NCI-H146 (cell line): ENCODE measurements at regions not wholly inside any gene's neighbourhood (a gene's known extent, or its start where the extent isn't known, plus 50 kb on each side); places are given as distances from the start of the nearest gene placed in this dataset.
"Not testable (repeated sequence)": the region's sequence is repeated elsewhere in the genome, so short reads cannot be mapped to it uniquely, and the experiment has no call there.

Experiments used
- DNase-seq: peaks from one replicate; lab custom pipeline; 2025; lab: John Stamatoyannopoulos, UW

DNA sequence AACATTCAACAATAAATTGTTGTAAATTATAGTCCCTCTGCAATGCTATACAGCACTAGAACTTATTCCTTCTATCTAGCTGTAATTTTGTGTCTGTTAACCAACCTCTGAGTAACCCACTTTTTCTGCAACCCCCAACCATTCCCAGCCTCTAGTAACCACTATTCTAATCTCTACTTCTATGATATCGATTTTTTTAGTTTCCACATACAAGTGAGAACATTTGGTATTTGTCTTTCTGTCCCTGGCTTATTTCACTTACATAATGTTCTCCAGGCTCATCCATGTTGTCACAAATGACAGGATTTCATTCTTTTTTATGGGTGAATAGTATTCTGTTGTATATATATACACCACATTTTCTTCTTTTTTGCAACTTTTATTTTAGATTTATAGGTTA, 147.6 kb downstream of the MAIP1 start:
- DNase-seq = no peak

- DNase-seq = no peak
Measured at GRCh38 chr2:200104015-200104414, 148.6 kb downstream of the MAIP1 start.

- DNase-seq = no peak
Measured at GRCh38 chr2:200107514-200108217, 152.3 kb downstream of the MAIP1 start.

DNA sequence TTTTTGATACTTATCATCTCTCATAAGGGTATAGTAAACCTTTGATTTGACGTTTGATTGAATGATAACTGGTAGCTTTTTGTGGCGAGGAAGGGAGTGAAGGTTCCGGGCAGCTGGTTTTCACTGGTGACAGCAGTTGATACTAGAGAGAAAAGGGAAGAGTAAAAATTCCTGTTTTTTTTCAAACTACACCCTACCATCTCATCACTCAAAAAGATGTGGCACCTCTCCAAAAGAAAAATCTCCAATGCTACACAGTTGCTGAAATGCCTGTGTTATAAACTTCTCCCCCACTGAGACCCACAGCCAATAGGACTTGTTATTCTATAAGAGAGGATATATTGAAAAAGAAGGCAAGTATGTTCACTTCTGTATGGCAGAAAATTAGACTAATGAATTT, 154.0 kb downstream of the MAIP1 start:
- DNase-seq = no peak

DNA sequence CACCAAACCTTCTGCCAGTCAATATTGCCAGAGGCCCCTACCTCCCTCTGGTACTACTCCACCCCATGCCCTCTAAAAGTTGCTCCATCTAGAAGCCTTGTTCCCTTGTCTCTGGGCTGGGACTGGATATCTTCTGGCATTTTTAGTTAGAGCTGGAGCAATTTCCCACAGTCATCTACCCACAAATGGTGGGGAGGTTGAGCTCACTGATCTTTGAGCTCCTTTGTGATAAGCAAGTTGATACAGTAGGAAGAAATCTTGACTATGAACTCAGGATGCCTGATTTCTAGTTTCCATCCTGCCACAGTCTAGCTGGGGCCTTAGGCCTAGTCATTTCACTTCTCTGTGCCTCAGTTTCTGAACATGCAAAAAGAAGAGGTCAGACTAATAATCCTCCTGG, 155.0 kb downstream of the MAIP1 start:
- DNase-seq = no peak

DNA sequence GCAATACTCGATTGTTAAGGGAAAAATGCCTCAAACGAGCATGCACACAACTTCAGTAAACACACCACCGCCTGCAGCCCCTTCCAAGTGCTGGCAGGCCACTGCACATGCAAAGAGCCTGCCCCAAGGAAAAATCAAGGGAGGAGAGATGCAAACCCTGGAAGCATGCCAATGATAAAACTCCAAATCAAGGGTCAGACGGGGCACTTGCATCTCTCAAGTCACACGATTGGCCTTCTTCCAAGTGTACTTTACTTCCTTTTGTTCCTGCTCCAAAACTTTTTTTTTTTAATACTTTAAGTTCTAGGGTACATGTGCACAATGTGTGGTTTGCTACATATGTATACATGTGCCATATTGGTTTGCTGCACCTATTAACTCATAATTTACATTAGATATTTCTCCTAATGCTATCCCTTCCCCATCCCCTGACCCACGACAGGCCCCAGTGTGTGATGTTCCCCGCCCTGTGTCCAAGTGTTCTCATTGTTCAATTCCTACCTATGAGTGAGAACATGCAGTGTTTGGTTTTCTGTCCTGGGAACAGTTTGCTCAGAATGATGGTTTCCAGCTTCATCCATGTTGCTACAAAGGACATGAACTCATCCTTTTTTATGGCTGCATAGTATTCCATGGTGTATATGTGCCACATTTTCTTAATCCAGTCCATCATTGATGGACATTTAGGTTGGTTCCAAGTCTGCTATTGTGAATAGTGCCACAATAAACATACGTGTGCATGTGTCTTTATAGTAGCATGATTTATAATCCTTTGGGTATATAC, 157.8 kb downstream of the MAIP1 start:
- not testable (repeated sequence) for DNase-seq

DNA sequence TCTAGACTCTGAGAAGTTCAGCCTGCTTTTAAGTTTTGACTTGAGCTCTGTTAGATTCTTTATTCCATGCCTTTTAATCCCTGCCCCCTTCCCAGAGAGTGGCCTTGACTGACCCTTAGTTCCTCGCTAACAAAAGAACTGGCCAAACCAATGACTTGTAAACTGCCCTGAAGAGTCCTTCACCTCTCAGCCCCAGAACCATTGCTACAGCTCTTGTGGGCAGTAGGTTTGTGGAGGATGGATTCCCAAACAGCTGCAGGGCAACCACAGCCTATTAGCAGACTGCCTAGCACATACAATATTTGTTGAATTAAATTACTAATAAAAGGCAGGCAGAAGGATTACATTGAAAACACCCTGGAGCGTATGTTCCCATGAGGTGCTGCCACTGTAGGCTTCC, 163.9 kb downstream of the MAIP1 start:
- no peak for DNase-seq

DNA sequence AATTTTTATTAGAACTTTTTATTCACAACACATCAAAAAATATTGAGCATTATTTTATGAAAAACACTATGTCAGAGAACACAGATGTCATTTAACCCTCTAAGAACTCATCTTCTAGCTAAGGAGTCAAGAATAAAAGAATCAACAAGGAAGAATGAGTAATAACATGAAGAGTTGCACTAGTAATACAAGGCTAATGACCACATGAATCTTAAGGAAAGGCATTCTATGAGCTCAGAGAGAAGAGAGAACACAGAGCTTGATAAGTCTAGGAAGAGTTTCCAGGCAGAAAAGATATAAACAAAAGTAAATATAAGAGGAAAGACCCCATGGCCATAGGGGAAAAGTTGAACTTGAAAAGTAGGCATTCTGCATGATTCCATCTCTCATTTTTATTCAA, 166.5 kb downstream of the MAIP1 start:
- no peak for DNase-seq

GRCh38 chr2:200122683-200123082, 167.3 kb downstream of the MAIP1 start:
- no peak for DNase-seq

GRCh38 chr2:200124665-200125368, 169.4 kb downstream of the MAIP1 start:
- DNase-seq = not testable (repeated sequence)

DNA sequence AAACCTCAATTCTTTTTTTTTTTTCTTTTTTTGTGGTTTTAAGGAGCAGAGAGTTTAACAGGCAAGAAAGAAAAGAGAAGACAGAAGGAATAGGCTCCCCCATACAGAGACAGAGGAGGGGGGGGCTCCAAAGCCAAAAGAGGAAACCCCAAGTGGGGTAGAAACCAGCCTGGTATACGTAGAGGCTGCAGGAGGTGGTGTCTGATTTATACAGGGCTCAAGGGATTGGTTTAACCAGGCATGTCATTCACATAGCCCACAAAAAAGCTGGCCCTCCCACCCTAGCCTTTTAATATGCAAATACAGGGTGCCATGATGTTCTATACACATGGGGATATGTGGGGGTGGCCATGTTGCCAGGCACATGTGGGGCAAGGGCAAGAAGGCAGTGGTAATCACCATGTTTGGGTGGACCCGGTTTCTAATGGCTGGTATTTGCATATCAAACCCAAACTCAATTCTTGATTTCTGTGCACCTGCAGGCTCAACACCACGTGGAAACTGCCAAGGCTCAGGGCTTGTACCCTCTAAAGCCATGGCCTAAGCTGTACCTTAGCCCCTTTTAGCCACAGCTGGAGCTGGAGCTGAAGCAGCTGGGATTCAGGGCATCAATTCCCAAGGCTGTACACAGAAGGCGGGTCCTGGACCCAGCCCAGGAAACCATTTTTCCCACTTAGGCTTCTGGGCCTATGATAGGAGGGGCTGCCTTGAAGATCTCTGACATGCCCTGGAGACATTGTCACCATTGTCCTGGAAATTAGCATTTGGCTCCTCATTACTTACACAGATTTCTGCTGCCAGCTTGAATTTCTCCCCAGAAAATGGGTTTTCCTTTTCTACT, 170.3 kb downstream of the MAIP1 start:
- no peak for DNase-seq

DNA sequence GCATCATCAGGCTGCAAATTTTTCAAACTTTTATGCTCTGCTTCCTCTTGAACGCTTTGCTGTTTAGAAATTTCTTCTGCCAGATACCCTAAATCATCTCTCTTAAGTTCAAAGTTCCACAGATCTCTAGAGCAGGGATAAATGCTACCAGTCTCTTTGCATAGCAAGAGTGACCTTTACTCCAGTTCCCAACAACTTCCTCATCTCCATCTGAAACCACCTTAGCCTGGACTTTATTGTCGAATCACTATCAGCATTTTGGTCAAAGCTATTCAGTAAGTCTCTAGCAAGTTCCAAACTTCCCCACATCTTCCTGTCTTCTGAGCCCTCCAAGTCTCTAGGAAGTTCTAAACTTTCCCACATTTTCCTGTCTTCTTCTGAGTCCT, 170.9 kb downstream of the MAIP1 start:
- DNase-seq = not testable (repeated sequence)

- not testable (repeated sequence) for DNase-seq
Measured at GRCh38 chr2:200126680-200127079, 171.3 kb downstream of the MAIP1 start.

DNA sequence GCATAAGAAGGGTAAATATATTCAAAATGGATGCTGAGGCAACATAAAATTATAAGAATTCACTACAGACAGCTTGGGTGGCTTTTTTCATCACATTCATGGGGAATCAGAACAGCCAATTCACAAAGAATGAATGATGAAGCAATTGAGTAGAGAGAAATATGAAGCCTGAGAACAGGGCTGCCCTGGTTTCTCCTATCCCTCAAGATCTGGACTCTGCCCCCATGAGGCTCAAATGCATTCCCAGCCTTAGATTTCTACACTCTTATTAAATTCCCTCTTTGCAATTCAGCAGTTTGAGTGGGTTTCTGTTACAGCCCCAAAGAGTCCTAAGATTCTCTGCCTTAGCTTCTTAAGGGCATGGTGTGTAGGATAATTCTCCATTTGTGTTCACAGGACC, 172.5 kb downstream of the MAIP1 start:
- no peak for DNase-seq

DNA sequence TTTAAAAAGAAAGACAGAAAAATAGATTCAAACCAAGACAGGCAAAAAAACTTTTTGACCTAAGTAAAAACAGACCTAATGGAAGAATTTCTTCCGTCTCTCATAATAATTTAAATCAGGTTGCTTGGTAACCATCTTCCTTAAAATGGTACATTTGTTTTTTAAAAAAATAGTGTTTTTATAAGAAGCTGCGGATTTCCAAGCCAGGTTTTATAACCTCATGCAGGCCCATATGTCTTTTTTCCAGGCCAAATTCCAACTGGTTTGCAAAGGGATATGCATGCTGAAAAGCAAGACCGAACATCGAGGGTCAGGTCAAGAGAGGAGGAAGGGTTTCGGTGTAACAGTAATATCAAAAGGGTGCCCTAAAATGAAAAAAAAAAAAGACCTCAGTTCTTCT, 172.9 kb downstream of the MAIP1 start:
- DNase-seq = no peak

DNA sequence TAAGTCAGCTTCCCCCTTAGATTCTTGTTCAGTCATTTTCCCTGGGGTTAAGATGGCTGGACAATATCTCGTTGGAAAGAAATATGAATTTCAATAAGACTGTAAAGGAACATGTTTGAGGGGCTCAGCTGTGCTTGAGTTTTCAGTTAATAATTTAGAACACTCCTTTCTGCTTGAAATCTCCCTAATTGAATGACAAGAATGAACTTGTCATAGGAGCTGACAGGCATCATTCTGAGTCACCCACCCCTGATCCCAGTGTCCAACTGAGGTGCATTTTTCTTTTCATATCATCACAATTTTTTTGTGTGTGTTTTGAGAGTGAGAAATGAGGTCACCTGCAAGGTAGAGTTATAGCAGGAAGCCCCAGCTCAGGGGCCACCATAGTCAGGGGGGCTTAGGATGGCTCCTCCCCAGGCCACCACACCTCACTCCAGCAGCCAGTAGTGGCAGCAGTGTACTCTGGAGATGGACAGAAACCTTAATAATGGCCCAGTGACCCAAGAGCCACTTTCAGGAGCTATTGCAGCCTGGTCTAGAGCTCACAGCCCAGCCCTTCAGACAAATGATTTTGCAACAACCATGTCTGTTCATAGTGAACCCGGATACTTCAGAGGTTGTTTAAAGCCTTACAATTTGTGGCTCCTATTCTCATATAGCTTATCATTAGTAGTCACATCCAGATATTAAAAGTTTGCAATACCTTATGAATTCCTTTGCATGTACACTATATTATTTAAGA, 174.5 kb downstream of the MAIP1 start:
- DNase-seq = no peak

GRCh38 chr2:200130762-200131166, 175.4 kb downstream of the MAIP1 start:
- DNase-seq = peak; percentile 0

- no peak for DNase-seq
Measured at GRCh38 chr2:200131307-200131706, 175.2 kb upstream of the SPATS2L start.

GRCh38 chr2:200135082-200135481, 171.4 kb upstream of the SPATS2L start:
- no peak for DNase-seq

- no peak for DNase-seq
Measured at GRCh38 chr2:200136655-200137054, 169.8 kb upstream of the SPATS2L start.

DNA sequence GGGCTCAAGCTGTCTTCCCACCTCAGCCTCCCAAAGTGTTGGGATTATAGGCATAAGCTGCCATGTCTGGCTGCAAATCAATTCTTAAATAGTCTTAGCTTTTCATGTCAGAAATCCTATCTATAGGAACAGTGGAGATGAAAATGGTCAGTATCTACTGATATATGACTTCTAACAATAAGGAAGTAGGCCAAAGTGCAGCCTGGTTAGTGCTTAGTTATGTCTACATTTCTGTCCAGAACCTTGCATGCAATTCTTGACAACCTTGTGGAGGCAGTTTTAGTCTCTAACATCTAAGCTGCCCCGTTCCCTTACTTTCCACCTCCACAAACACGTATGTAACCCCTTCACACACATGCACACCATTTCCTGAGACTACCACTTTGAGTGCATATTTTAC, 169.2 kb upstream of the SPATS2L start:
- no peak for DNase-seq
